ENCODE measurements at regions not wholly inside any gene's neighbourhood (a gene's known extent, or its start where the extent isn't known, plus 50 kb on each side); places are given as distances from the start of the nearest gene placed in this dataset.

- H3K4me2 ChIP-seq = no peak overlapping the region
- no peaks in the 10 kb centered on the region for H3K4me1 ChIP-seq (ENCODE audit: insufficient read depth)
- H2AFZ ChIP-seq = no peak overlapping the region
- no peaks in the 10 kb centered on the region for H4K20me1 ChIP-seq (ENCODE audit: insufficient read depth, poor library complexity, severe bottlenecking)
- no peak overlapping the region for H3K27ac ChIP-seq
- H3K36me3 ChIP-seq (replicated peaks; ENCODE audit: insufficient read depth, low read depth) = no peaks in the 10 kb centered on the region
- H3K9me2 ChIP-seq (replicated peaks; ENCODE audit: insufficient read depth) = no peaks in the 10 kb centered on the region
- WGBS (ENCODE audit: low lambda C conversion rate, missing lambda C conversion rate) = 84% methylated on average over 3 of the region's 3 CpGs
- H3K4me3 ChIP-seq = no peak overlapping the region
- H3K9me3 ChIP-seq (ENCODE audit: low read depth) = no peaks in the 10 kb centered on the region
- no peaks in the 10 kb centered on the region for H3K27me3 ChIP-seq
- DNase-seq (ENCODE audit: low spot score) = no peak
- no peak for TF ChIP-seq EZH2 (IDR thresholded peaks at IDR 0.05; ENCODE audit: borderline replicate concordance)
- TF ChIP-seq CTCF (IDR thresholded peaks at IDR 0.05; ENCODE audit: poor library complexity) = no peak
- no peak for TF ChIP-seq EZH2phosphoT487 (IDR thresholded peaks at IDR 0.05; ENCODE audit: low read depth, severe bottlenecking, unreplicated experiment)
- no peaks in the 10 kb centered on the region for H3K79me2 ChIP-seq
Measured at GRCh38 chr3:197438906-197439305, 116.9 kb downstream of the BDH1 start.

GRCh38 chr3:197435426-197435825 lies 120.3 kb downstream of the BDH1 start:
- H3K36me3 ChIP-seq (replicated peaks; ENCODE audit: insufficient read depth, low read depth) = no peaks in the 10 kb centered on the region
- no peak overlapping the region for H3K4me3 ChIP-seq
- 67% methylated on average over 3 of the region's 3 CpGs for WGBS (ENCODE audit: low lambda C conversion rate, missing lambda C conversion rate)
- no peak for TF ChIP-seq EZH2phosphoT487 (IDR thresholded peaks at IDR 0.05; ENCODE audit: low read depth, severe bottlenecking, unreplicated experiment)
- no peak for TF ChIP-seq CTCF (IDR thresholded peaks at IDR 0.05; ENCODE audit: poor library complexity)
- TF ChIP-seq EZH2 (IDR thresholded peaks at IDR 0.05; ENCODE audit: borderline replicate concordance) = no peak
- no peak overlapping the region for H3K27ac ChIP-seq
- no peak for DNase-seq (ENCODE audit: low spot score)
- no peaks in the 10 kb centered on the region for H3K9me2 ChIP-seq (replicated peaks; ENCODE audit: insufficient read depth)
- no peaks in the 10 kb centered on the region for H3K27me3 ChIP-seq
- H3K9me3 ChIP-seq (ENCODE audit: low read depth) = no peaks in the 10 kb centered on the region
- no peak overlapping the region for H3K4me2 ChIP-seq
- H3K4me1 ChIP-seq (ENCODE audit: insufficient read depth) = peaks cover 3% of the 10 kb centered on the region
- H2AFZ ChIP-seq = no peak overlapping the region
- H4K20me1 ChIP-seq (ENCODE audit: insufficient read depth, poor library complexity, severe bottlenecking) = no peaks in the 10 kb centered on the region
- no peaks in the 10 kb centered on the region for H3K79me2 ChIP-seq

- no peaks in the 10 kb centered on the region for H4K20me1 ChIP-seq (ENCODE audit: insufficient read depth, poor library complexity, severe bottlenecking)
- no peak overlapping the region for H2AFZ ChIP-seq
- DNase-seq (ENCODE audit: low spot score) = no peak
- 92% methylated on average over 7 of the region's 7 CpGs for WGBS (ENCODE audit: low lambda C conversion rate, missing lambda C conversion rate)
- peaks cover 3% of the 10 kb centered on the region for H3K4me1 ChIP-seq (ENCODE audit: insufficient read depth)
- H3K36me3 ChIP-seq (replicated peaks; ENCODE audit: insufficient read depth, low read depth) = no peaks in the 10 kb centered on the region
- no peaks in the 10 kb centered on the region for H3K79me2 ChIP-seq
- no peak overlapping the region for H3K27ac ChIP-seq
- no peak overlapping the region for H3K4me3 ChIP-seq
- H3K4me2 ChIP-seq = no peak overlapping the region
- no peaks in the 10 kb centered on the region for H3K27me3 ChIP-seq
- no peaks in the 10 kb centered on the region for H3K9me2 ChIP-seq (replicated peaks; ENCODE audit: insufficient read depth)
- no peaks in the 10 kb centered on the region for H3K9me3 ChIP-seq (ENCODE audit: low read depth)
- TF ChIP-seq EZH2 (IDR thresholded peaks at IDR 0.05; ENCODE audit: borderline replicate concordance) (no peak), CTCF (IDR thresholded peaks at IDR 0.05; ENCODE audit: poor library complexity) (no peak), EZH2phosphoT487 (IDR thresholded peaks at IDR 0.05; ENCODE audit: low read depth, severe bottlenecking, unreplicated experiment) (no peak)
Measured at GRCh38 chr3:197434830-197435229, 120.9 kb downstream of the BDH1 start.

Data from hepatocyte (in vitro differentiated cells).